CD14-positive monocyte (primary cell): ENCODE measurements at regions not wholly inside any gene's neighbourhood (a gene's known extent, or its start where the extent isn't known, plus 50 kb on each side); places are given as distances from the start of the nearest gene placed in this dataset.

Experiments
- DNase-seq, 3 donors: peaks; one replicate each; pipeline ENCODE4 v3.0.0-alpha.2; 2011 to 2022
- H2AFZ ChIP-seq: 2 replicates; pipeline ENCODE4 v1.6.0; 2012; ENCODE audit warnings: mild to moderate bottlenecking, low read depth, low read length, inconsistent platforms; ENCODE audit not compliant: insufficient read depth, poor library complexity, severe bottlenecking
- H3K27ac ChIP-seq, 2 donors: 1 replicate in 1 of 2; 2 replicates in 1 of 2; pipeline ENCODE4 v1.5.1; 2012 to 2013; ENCODE audit warnings: low read length in 2 of 2, control low read depth in 1 of 2, inconsistent platforms in 1 of 2, low read depth in 1 of 2, mild to moderate bottlenecking in 1 of 2
- H3K27me3 ChIP-seq, 2 donors: one replicate each; pipeline versions ENCODE4 v1.6.0 to v1.6.1; 2011 to 2013; ENCODE audit warnings: low read length in 2 of 2; ENCODE audit not compliant: control insufficient read depth in 2 of 2, insufficient read depth in 2 of 2
- H3K36me3 ChIP-seq, 2 donors: replicated peaks in 1 of 2; 1 replicate in 1 of 2; 2 replicates in 1 of 2; pipeline versions ENCODE4 v1.5.1 to v1.6.1; 2012 to 2013; ENCODE audit warnings: low read length in 2 of 2, control low read depth in 1 of 2, inconsistent platforms in 1 of 2, mild to moderate bottlenecking in 1 of 2; ENCODE audit not compliant: insufficient read depth in 2 of 2, control insufficient read depth in 1 of 2
- H3K4me1 ChIP-seq, 2 donors: 1 replicate in 1 of 2; 2 replicates in 1 of 2; pipeline versions ENCODE4 v1.5.1 to v1.6.1; 2012 to 2013; ENCODE audit warnings: low read length in 2 of 2, control low read depth in 1 of 2, inconsistent platforms in 1 of 2, mild to moderate bottlenecking in 1 of 2, moderate library complexity in 1 of 2; ENCODE audit not compliant: insufficient read depth in 2 of 2, control insufficient read depth in 1 of 2
- H3K4me2 ChIP-seq: replicated peaks from 2 replicates; pipeline ENCODE3; 2012; ENCODE audit warnings: low read length, moderate library complexity, mild to moderate bottlenecking; ENCODE audit not compliant: poor library complexity, severe bottlenecking; ENCODE audit errors: extremely low read depth
- H3K4me3 ChIP-seq, 3 experiments: fragments of 200-600 bp in 1 of 3; sonication (generic) in 1 of 3; replicated peaks in 1 of 3; 1 replicate in 2 of 3; 2 replicates in 1 of 3; pipeline ENCODE4 v1.5.1; 2011 to 2013; ENCODE audit warnings: low read length in 3 of 3, mild to moderate bottlenecking in 3 of 3, control low read depth in 2 of 3, low read depth in 2 of 3, inconsistent platforms in 1 of 3, moderate library complexity in 1 of 3
- H3K79me2 ChIP-seq: 2 replicates; pipeline ENCODE4 v1.6.0; 2012; ENCODE audit warnings: mild to moderate bottlenecking, control low read depth, inconsistent platforms, low read length, moderate library complexity; ENCODE audit not compliant: insufficient read depth
- H3K9ac ChIP-seq: 2 replicates; pipeline ENCODE4 v1.6.0; 2017; ENCODE audit warnings: low read length, mild to moderate bottlenecking; ENCODE audit not compliant: insufficient read depth, poor library complexity, severe bottlenecking
- H3K9me3 ChIP-seq, 2 donors: replicated peaks in 1 of 2; 1 replicate in 1 of 2; 2 replicates in 1 of 2; pipeline versions ENCODE4 v1.5.1 to v1.6.1; 2012 to 2013; ENCODE audit warnings: low read length in 2 of 2, control low read depth in 1 of 2; ENCODE audit not compliant: control insufficient read depth in 1 of 2, insufficient read depth in 1 of 2
- H4K20me1 ChIP-seq: 2 replicates; pipeline ENCODE4 v1.6.0; 2012; ENCODE audit warnings: mild to moderate bottlenecking, low read length, control low read depth, moderate library complexity; ENCODE audit not compliant: insufficient read depth
- H3K27ac Mint-ChIP-seq, 7 donors: one replicate each; pipeline ENCODE4 v1.8.0; 2020; ENCODE audit warnings: mild to moderate bottlenecking in 7 of 7, mixed read lengths in 7 of 7, moderate library complexity in 6 of 7, inconsistent platforms in 2 of 7
- H3K27me3 Mint-ChIP-seq, 3 donors: one replicate each; pipeline ENCODE4 v1.8.0; 2021 to 2022; ENCODE audit warnings: low read depth in 3 of 3, mild to moderate bottlenecking in 3 of 3, mixed read lengths in 3 of 3, moderate library complexity in 3 of 3, inconsistent platforms in 1 of 3
- H3K36me3 Mint-ChIP-seq, 2 donors: one replicate each; pipeline ENCODE4 v1.8.0; 2020; ENCODE audit warnings: mixed read lengths in 2 of 2, inconsistent platforms in 1 of 2, mild to moderate bottlenecking in 1 of 2
- H3K4me1 Mint-ChIP-seq: one replicate; pipeline ENCODE4 v1.8.0; 2020; ENCODE audit warnings: mild to moderate bottlenecking, mixed read lengths
- H3K4me3 Mint-ChIP-seq, 2 donors: one replicate each; pipeline ENCODE4 v1.8.0; 2020; ENCODE audit warnings: mild to moderate bottlenecking in 2 of 2, mixed read lengths in 2 of 2, moderate library complexity in 1 of 2
- H3K9me3 Mint-ChIP-seq, 7 donors: one replicate each; pipeline ENCODE4 v1.8.0; 2020 to 2022; ENCODE audit warnings: mixed read lengths in 7 of 7, mild to moderate bottlenecking in 6 of 7, moderate library complexity in 6 of 7, inconsistent platforms in 2 of 7
- WGBS: methylation state at CpG from one replicate; pipeline ENCODE4 v1.1.5; 2013; ENCODE audit warnings: missing lambda C conversion rate; ENCODE audit not compliant: insufficient coverage; 5-methylcytosine and 5-hydroxymethylcytosine counted together
- intact Hi-C, 2 donors: fragments of 100-400 bp; cut with micrococcal nuclease; formaldehyde crosslinking; loops; one replicate each; pipeline versions ENCODE4 v1.15.0 to v1.15.1; 2023
- TF ChIP-seq, protein P1 (sequence below): fragments of 200-600 bp; IDR thresholded peaks from one replicate; pipeline ENCODE4 v1.8.0; 2022; ENCODE audit warnings: antibody characterized with exemption, mild to moderate bottlenecking

DNA sequence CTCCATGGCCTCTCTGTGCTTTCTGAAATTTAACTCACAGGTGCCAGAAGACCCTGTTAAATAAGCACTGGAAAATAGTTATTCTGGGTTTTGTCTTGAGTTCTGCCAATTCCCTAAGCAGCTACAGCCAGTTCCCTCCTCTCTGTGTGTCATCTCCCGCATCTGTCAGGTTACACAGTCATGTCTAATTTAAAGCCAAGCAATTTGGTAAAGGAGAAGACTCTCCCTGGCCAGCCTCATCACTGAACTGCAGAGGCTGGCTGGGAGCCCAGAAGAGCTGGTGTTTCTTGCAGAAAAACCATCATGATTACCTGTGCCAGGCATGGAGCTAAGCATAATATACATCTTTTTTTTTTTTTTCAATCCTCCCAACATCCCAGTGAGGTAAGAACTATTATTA lies 141.3 kb upstream of the ZNF366 start:
- H3K4me3 Mint-ChIP-seq: no peak overlapping the region
- H3K9me3 Mint-ChIP-seq: no peaks in the 10 kb centered on the region
- H3K27me3 Mint-ChIP-seq: peaks cover 5 to 10% (median 10%) of the 10 kb centered on the region in 3 donors
- no peaks in the 10 kb centered on the region for H3K4me1 ChIP-seq
- H3K4me1 Mint-ChIP-seq: peaks cover 3% of the 10 kb centered on the region
- H4K20me1 ChIP-seq: no peaks in the 10 kb centered on the region
- no peak overlapping the region for H3K4me3 ChIP-seq
- no peaks in the 10 kb centered on the region for H3K36me3 Mint-ChIP-seq
- intact Hi-C loops: no loop called here
- no peak overlapping the region for H3K9ac ChIP-seq
- no peaks in the 10 kb centered on the region for H3K9me3 ChIP-seq
- WGBS: no CpG with 5 or more reads among the region's 1 CpG
- no peak overlapping the region for H3K27ac ChIP-seq
- no peak overlapping the region for H2AFZ ChIP-seq
- TF ChIP-seq, protein P1, sequence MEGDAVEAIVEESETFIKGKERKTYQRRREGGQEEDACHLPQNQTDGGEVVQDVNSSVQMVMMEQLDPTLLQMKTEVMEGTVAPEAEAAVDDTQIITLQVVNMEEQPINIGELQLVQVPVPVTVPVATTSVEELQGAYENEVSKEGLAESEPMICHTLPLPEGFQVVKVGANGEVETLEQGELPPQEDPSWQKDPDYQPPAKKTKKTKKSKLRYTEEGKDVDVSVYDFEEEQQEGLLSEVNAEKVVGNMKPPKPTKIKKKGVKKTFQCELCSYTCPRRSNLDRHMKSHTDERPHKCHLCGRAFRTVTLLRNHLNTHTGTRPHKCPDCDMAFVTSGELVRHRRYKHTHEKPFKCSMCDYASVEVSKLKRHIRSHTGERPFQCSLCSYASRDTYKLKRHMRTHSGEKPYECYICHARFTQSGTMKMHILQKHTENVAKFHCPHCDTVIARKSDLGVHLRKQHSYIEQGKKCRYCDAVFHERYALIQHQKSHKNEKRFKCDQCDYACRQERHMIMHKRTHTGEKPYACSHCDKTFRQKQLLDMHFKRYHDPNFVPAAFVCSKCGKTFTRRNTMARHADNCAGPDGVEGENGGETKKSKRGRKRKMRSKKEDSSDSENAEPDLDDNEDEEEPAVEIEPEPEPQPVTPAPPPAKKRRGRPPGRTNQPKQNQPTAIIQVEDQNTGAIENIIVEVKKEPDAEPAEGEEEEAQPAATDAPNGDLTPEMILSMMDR: no peak
- no peaks in the 10 kb centered on the region for H3K27me3 ChIP-seq
- no peak overlapping the region for H3K27ac Mint-ChIP-seq
- DNase-seq: no peak
- no peaks in the 10 kb centered on the region for H3K36me3 ChIP-seq
- H3K79me2 ChIP-seq: no peaks in the 10 kb centered on the region
- H3K4me2 ChIP-seq: no peak overlapping the region

DNA sequence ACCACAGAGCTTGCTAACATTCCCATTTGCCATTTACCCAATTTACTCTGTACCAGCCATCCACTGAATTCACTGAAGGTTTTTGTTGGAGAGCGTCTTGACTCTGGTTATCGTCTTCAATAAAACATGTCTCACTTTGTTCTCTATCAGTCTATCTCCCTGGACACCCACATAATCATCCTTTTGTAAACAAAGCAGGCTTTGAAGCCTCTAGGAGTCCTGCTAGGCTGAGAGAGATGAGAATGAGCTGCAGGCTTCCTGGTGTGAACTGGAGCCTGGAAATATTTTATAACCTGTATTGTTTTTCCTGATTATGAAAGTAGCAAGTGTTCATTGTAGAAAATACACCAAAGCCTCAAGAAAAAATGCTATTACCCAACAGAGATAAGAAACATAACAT lies 140.6 kb upstream of the ZNF366 start:
- Histone ChIP-seq H3K27me3 (no peaks in the 10 kb centered on the region), H3K4me2 (no peak overlapping the region), H2AFZ (no peak overlapping the region), H4K20me1 (no peaks in the 10 kb centered on the region), H3K79me2 (no peaks in the 10 kb centered on the region), H3K9me3 (no peaks in the 10 kb centered on the region), H3K4me3 (no peak overlapping the region), H3K9ac (no peak overlapping the region), H3K36me3 (no peaks in the 10 kb centered on the region), H3K4me1 (no peaks in the 10 kb centered on the region), H3K27ac (no peak overlapping the region)
- DNase-seq: no peak
- Mint-ChIP-seq H3K9me3 (no peaks in the 10 kb centered on the region), H3K4me1 (peaks cover 3% of the 10 kb centered on the region), H3K36me3 (no peaks in the 10 kb centered on the region), H3K4me3 (no peak overlapping the region), H3K27me3 (peaks cover 5 to 10% (median 10%) of the 10 kb centered on the region in 3 donors), H3K27ac (no peak overlapping the region)
- TF ChIP-seq, protein P1: no peak
- 83% methylated on average over 1 of the region's 2 CpGs for WGBS
- intact Hi-C loops: no loop called here
